PFSK-1 (cell line): ENCODE measurements at regions not wholly inside any gene's neighbourhood (a gene's known extent, or its start where the extent isn't known, plus 50 kb on each side); places are given as distances from the start of the nearest gene placed in this dataset.

Source experiments
- FOXP2 ChIP-seq: optimal IDR thresholded peaks from 2 replicates; pipeline ENCODE3; 2011; ENCODE audit warnings: borderline replicate concordance, control low read depth, inconsistent platforms; ENCODE audit not compliant: insufficient read depth; ENCODE audit errors: extremely low read length, extremely low read depth
- POLR2AphosphoS5 ChIP-seq: IDR thresholded peaks from 2 replicates; pipeline ENCODE4 v1.6.1; 2012; ENCODE audit warnings: low read depth, mild to moderate bottlenecking, control low read depth, low read length, moderate library complexity
- REST ChIP-seq, 2 experiments: IDR thresholded peaks; 2 replicates each; pipeline versions ENCODE4 v1.6.1 to v1.8.0; 2011 to 2012; ENCODE audit warnings: low read depth in 2 of 2, low read length in 2 of 2, control low read depth in 1 of 2, inconsistent platforms in 1 of 2, mild to moderate bottlenecking in 1 of 2, moderate library complexity in 1 of 2; ENCODE audit not compliant: insufficient read depth in 1 of 2
- SIN3A ChIP-seq: IDR thresholded peaks from 2 replicates; pipeline ENCODE4 v1.6.1; 2012; ENCODE audit warnings: mild to moderate bottlenecking, low read length, moderate library complexity, borderline replicate concordance; ENCODE audit not compliant: insufficient read depth
- TAF1 ChIP-seq: IDR thresholded peaks from 2 replicates; pipeline ENCODE4 v1.6.1; 2012; ENCODE audit warnings: low read length, control low read depth, borderline replicate concordance; ENCODE audit not compliant: insufficient read depth

- TF ChIP-seq TAF1 (no peak), POLR2AphosphoS5 (no peak), REST (IDR thresholded peaks at IDR 0.05; ENCODE audit: insufficient read depth in 1 of 2, low read depth in 2 of 2, low read length in 2 of 2) (no peak), SIN3A (no peak), FOXP2 (no peak)
Observed at GRCh38 chr4:130068072-130068471, 972.1 kb downstream of the C4orf33 start.
